ENCODE measurements at regions not wholly inside any gene's neighbourhood (a gene's known extent, or its start where the extent isn't known, plus 50 kb on each side); places are given as distances from the start of the nearest gene placed in this dataset.

DNA sequence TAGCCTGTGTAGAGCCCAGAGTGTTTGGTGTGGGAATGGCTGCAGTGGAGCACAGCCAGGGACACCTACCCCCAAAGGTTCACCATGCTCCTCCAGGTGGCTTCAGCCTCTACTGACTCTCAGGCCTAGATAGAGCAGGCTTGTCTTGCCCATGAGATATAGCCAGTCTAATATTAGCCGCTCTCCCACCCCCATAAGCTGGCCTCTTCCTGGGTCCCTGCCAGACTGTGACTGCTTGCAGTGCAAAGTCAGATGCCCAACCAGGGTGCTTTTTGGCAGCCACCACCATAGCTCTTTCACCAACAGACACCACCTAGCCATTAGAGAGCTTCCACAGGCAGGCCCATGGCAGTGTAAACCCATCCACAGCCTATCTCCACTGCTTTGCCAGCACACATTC lies 405.3 kb downstream of the MBD2 start:
- Histone ChIP-seq H3K9me2 (replicated peaks; ENCODE audit: insufficient read depth, low read length) (no peaks in the 10 kb centered on the region), H3K9ac (ENCODE audit: low read length) (no peak overlapping the region), H2AFZ (ENCODE audit: low read depth, low read length, severe bottlenecking) (no peak overlapping the region), H3K4me3 (ENCODE audit: insufficient read depth, low read length, poor library complexity, severe bottlenecking) (no peak overlapping the region), H3K79me2 (ENCODE audit: insufficient read depth, low read length) (no peaks in the 10 kb centered on the region), H3K27ac (ENCODE audit: low read depth, low read length) (no peak overlapping the region), H3K27me3 (ENCODE audit: low read length) (no peaks in the 10 kb centered on the region), H3K9me3 (ENCODE audit: insufficient read depth, low read length) (no peaks in the 10 kb centered on the region), H4K20me1 (ENCODE audit: low read depth, low read length) (no peaks in the 10 kb centered on the region), H3K4me2 (ENCODE audit: low read depth, low read length, poor library complexity, severe bottlenecking) (no peak overlapping the region), H3K36me3 (ENCODE audit: low read length) (no peaks in the 10 kb centered on the region), H3F3A (ENCODE audit: insufficient read depth) (no peaks in the 10 kb centered on the region)
- TF ChIP-seq CTCF (IDR thresholded peaks at IDR 0.05; ENCODE audit: insufficient read depth, low read length, poor library complexity, severe bottlenecking) (no peak), EZH2phosphoT487 (conservative IDR thresholded peaks at IDR 0.05; ENCODE audit: low read length) (no peak)

GRCh38 chr18:53817976-53818950 lies 406.2 kb downstream of the MBD2 start:
- H4K20me1 ChIP-seq (ENCODE audit: low read depth, low read length): no peaks in the 10 kb centered on the region
- no peaks in the 10 kb centered on the region for H3F3A ChIP-seq (ENCODE audit: insufficient read depth)
- no peak overlapping the region for H3K27ac ChIP-seq (ENCODE audit: low read depth, low read length)
- H3K9me3 ChIP-seq (ENCODE audit: insufficient read depth, low read length): no peaks in the 10 kb centered on the region
- no peaks in the 10 kb centered on the region for H3K79me2 ChIP-seq (ENCODE audit: insufficient read depth, low read length)
- no peak overlapping the region for H3K4me3 ChIP-seq (ENCODE audit: insufficient read depth, low read length, poor library complexity, severe bottlenecking)
- no peaks in the 10 kb centered on the region for H3K27me3 ChIP-seq (ENCODE audit: low read length)
- no peak for TF ChIP-seq EZH2phosphoT487 (conservative IDR thresholded peaks at IDR 0.05; ENCODE audit: low read length)
- TF ChIP-seq CTCF (IDR thresholded peaks at IDR 0.05; ENCODE audit: insufficient read depth, low read length, poor library complexity, severe bottlenecking): no peak
- no peak overlapping the region for H3K4me2 ChIP-seq (ENCODE audit: low read depth, low read length, poor library complexity, severe bottlenecking)
- no peak overlapping the region for H3K9ac ChIP-seq (ENCODE audit: low read length)
- H3K36me3 ChIP-seq (ENCODE audit: low read length): no peaks in the 10 kb centered on the region
- no peak overlapping the region for H2AFZ ChIP-seq (ENCODE audit: low read depth, low read length, severe bottlenecking)
- no peaks in the 10 kb centered on the region for H3K9me2 ChIP-seq (replicated peaks; ENCODE audit: insufficient read depth, low read length)

DNA sequence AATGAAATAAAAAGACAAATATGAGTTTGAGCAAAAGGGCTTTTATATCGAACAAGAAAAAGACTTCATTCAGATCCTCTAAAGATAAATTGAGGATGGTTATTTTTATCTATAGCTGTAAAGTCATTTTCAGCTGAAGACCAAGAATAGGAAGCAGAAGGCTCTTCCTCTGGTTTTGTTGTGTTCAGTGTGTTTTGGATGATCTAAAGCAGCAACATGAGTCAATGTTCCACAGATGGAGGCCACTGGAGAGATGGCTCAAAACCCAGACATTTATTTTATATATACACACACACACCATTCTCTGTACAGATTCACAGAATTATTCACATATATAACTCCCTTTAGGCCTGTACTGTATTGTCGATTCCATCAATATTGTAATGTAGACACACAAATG lies 424.3 kb downstream of the MBD2 start:
- H4K20me1 ChIP-seq (ENCODE audit: low read depth, low read length): no peaks in the 10 kb centered on the region
- no peaks in the 10 kb centered on the region for H3K9me3 ChIP-seq (ENCODE audit: insufficient read depth, low read length)
- no peaks in the 10 kb centered on the region for H3K9me2 ChIP-seq (replicated peaks; ENCODE audit: insufficient read depth, low read length)
- no peak overlapping the region for H3K27ac ChIP-seq (ENCODE audit: low read depth, low read length)
- no peaks in the 10 kb centered on the region for H3K27me3 ChIP-seq (ENCODE audit: low read length)
- no peak overlapping the region for H3K9ac ChIP-seq (ENCODE audit: low read length)
- no peaks in the 10 kb centered on the region for H3K79me2 ChIP-seq (ENCODE audit: insufficient read depth, low read length)
- H3K4me3 ChIP-seq (ENCODE audit: insufficient read depth, low read length, poor library complexity, severe bottlenecking): no peak overlapping the region
- no peaks in the 10 kb centered on the region for H3K36me3 ChIP-seq (ENCODE audit: low read length)
- H3K4me2 ChIP-seq (ENCODE audit: low read depth, low read length, poor library complexity, severe bottlenecking): no peak overlapping the region
- TF ChIP-seq EZH2phosphoT487 (conservative IDR thresholded peaks at IDR 0.05; ENCODE audit: low read length) (no peak), CTCF (IDR thresholded peaks at IDR 0.05; ENCODE audit: insufficient read depth, low read length, poor library complexity, severe bottlenecking) (no peak)
- no peak overlapping the region for H2AFZ ChIP-seq (ENCODE audit: low read depth, low read length, severe bottlenecking)
- no peaks in the 10 kb centered on the region for H3F3A ChIP-seq (ENCODE audit: insufficient read depth)

Data from SU-DHL-6 (cell line).